ENCODE measurements at regions not wholly inside any gene's neighbourhood (a gene's known extent, or its start where the extent isn't known, plus 50 kb on each side); places are given as distances from the start of the nearest gene placed in this dataset.

DNA sequence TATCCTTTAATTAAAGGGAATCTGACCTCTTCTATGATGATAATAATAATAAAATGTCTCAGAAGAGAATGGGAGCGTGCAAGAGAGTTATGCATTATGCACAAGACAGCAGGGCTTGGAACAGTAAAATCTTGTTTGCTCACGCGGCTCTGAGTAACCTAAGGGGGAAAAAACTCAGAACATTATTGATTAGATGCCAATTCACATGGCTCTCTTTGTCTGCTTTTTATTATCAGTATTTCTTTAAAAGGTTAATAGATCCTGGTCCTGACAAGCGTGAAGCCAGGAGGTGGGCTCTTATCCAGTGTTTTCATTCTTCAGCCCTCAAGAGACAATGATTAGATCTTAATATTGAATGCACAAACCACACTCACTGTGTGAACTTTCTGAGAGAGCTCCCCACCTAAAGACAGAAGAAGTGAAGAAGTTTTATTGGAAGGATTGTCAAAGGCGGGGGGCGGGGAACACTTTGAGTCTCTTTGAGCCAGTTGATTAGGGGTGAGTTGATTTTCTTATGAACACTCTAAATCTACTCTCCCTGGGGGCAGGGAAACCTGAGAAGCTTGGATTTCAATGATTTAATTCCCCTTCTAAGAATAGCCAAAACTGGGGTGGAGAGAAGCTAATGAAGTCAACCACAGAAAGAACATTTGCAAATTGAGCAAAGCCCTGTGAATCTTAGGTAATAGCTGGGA is 127.5 kb upstream of the CTAGE1 start:
- Histone ChIP-seq H3K4me1 (ENCODE audit: insufficient read depth, low read length) (no peaks in the 10 kb centered on the region), H3K9me3 (ENCODE audit: low read depth, low read length) (no peaks in the 10 kb centered on the region), H3K4me3 (ENCODE audit: low read length) (no peak overlapping the region), H3K27me3 (ENCODE audit: insufficient read depth, low read length) (no peaks in the 10 kb centered on the region)

DNA sequence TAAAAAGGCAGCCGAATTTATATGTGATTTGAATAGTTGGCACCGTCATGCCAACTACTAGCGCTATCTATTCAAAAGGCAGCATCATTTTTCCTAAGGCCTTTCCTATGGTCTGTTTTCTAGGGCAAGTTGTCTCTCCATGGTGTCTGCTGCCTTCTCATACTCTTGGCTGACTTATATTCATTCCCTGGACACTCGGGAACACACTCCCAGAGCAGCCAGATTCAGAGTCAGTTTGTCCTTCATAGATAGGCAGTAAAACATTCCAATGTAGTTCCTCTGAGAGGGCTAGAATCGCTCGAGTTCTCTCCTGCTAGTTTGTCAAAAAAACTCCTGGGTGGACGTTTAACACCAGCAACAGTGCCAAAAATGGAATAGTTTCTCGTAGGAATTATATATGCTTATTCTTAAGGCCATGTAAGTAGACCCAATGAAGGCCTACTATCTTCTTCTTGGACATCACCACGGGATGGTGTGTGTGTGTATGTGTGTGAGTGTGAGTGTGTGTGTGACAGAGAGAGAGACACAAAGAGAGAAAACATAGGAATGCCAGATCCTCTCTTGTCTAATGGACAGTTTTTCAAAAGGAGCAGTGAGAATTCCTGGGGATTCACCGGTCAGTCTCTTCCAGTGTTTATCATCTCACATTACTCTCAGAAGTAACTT is 129.3 kb upstream of the CTAGE1 start:
- Histone ChIP-seq H3K4me3 (ENCODE audit: low read length) (no peak overlapping the region), H3K4me1 (ENCODE audit: insufficient read depth, low read length) (no peaks in the 10 kb centered on the region), H3K27me3 (ENCODE audit: insufficient read depth, low read length) (no peaks in the 10 kb centered on the region), H3K9me3 (ENCODE audit: low read depth, low read length) (no peaks in the 10 kb centered on the region)

DNA sequence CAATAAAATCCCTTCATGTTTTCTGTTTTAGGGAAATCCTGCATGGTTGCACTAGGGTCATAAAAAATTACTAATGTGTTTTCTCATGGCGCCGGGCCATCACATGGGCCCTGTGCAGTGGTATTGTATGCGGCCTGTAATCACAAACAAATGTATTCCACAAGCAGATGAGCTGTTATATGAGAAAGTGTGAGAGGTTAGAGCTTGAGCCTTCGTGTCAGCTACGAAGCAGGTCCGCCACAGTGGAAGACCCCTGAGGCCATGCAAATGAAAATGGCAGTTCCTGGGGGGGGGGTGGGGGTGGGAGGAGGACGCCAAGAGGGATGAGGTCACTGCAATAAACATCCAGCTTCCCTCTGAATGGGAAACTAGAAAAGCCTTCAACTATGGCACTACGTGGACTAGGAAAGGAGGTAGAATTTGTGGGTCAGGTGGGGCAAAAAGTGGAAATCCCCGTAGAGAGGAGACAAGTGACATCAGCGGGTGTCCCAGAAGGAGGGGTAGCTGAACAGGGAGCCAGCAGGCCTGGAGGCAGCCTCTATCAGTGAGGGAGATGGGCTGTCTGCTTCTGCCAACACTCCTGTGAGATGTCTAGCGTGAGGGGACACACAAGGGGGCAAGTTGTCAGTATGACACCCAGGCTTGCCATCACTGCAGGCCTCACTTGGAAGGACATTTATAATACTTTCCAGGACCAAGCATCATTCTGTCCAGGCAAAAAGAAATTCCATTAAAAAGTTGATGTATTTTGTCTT is 130.3 kb upstream of the CTAGE1 start:
- no peak overlapping the region for H3K4me3 ChIP-seq (ENCODE audit: low read length)
- H3K4me1 ChIP-seq (ENCODE audit: insufficient read depth, low read length): no peaks in the 10 kb centered on the region
- no peaks in the 10 kb centered on the region for H3K9me3 ChIP-seq (ENCODE audit: low read depth, low read length)
- H3K27me3 ChIP-seq (ENCODE audit: insufficient read depth, low read length): no peaks in the 10 kb centered on the region

DNA sequence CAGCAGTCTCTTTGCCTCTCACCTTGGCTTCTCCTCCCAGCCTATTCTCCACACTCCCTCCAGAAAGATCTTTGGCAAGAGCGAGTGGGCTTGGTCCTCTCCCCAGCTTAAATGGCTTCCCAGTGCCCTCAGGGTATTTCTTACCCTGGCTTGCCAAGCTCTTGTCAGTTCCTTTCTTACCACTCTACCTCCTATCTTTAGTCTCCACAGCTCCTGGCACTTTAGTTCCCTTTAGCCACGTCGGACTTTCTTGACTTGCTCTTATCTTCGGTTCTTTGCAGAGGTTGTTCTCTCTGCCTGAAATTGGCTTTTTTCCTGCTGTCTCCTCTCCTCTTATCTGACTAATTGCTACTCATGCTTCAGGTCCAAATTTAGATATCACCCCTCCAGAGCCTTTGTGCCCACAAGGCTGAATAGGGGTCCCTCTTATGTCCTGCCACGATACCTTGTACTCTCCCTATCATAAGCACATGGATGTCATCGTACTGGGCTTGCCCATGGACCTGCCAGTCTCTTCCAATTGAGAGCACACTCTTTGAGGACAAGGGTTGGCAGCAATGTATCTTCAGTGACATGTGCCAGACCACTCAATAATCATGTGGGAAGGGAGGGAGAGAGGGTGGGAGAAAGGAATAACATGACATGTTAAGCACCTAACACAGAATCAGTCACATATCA is 131.7 kb upstream of the CTAGE1 start:
- Histone ChIP-seq H3K4me1 (ENCODE audit: insufficient read depth, low read length) (no peaks in the 10 kb centered on the region), H3K4me3 (ENCODE audit: low read length) (no peak overlapping the region), H3K9me3 (ENCODE audit: low read depth, low read length) (no peaks in the 10 kb centered on the region), H3K27me3 (ENCODE audit: insufficient read depth, low read length) (no peaks in the 10 kb centered on the region)

DNA sequence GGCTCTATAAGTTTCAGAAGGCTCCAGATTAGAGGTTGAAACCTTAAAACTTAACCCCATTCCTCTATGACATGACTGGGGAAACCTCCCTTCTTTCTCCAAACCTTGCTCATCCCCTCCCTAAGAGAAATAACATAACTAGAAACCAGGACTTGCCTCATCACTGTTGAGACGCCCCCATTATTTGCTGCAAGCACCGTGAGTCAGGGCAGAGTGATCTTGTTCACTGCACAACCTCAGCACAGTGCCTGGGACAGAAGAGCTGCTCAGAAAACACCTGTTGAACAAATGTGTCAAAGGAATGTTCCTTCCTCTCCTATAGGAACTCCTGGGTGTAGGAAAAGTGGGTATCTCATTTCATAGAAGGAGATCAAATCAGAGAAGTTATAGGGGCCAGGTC is 132.7 kb upstream of the CTAGE1 start:
- no peak overlapping the region for H3K4me3 ChIP-seq (ENCODE audit: low read length)
- no peaks in the 10 kb centered on the region for H3K9me3 ChIP-seq (ENCODE audit: low read depth, low read length)
- H3K4me1 ChIP-seq (ENCODE audit: insufficient read depth, low read length): no peaks in the 10 kb centered on the region
- H3K27me3 ChIP-seq (ENCODE audit: insufficient read depth, low read length): peaks cover 6% of the 10 kb centered on the region

DNA sequence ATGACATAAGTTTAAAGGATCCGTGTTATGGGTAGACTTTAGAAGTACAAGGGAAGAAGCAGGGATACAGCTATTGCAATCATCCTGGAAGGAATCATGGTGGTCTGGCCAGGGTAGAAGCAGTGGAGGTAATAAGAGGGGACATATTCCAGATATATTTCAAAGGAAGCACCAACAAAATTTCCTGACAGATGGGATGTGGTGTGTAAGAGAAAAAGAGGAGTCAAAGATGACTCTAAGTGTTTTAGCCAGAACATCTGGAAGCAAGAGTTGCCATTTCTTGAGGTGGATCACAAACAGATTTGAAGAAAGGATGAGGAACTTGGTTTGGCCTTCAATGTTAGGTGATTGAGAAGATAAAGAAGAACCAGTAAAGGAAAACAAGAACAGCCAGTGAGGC is 133.1 kb upstream of the CTAGE1 start:
- Histone ChIP-seq H3K4me1 (ENCODE audit: insufficient read depth, low read length) (no peaks in the 10 kb centered on the region), H3K9me3 (ENCODE audit: low read depth, low read length) (no peaks in the 10 kb centered on the region), H3K27me3 (ENCODE audit: insufficient read depth, low read length) (peaks cover 6% of the 10 kb centered on the region), H3K4me3 (ENCODE audit: low read length) (no peak overlapping the region)

DNA sequence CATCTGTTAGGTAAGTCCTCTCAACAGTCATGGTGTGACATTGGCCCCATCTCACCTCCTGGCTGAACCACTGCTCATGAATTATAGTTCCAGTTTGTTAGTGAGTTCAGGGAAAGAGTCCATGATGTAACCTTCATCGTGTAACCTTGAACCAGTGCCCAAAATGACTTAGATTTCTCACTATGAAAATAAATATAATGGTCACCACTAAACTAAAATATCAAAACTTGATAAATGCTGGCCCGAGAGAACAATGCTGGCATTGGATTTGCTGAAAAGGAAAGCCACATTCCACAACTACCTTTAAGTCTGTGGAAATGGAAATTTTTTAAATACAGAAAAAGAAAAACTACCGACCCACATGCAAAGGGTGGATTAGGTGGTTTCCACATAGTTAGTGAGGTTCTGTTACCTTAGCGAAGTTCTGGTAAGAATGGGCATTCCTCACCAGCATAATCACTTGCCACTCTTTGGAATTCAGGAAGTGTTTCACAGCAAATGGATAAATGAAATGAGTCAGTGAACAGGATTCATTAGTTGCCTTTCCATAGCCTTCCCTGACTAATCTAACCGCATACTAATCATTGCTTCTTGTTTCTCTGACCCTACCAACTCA is 133.9 kb upstream of the CTAGE1 start:
- H3K9me3 ChIP-seq (ENCODE audit: low read depth, low read length): no peaks in the 10 kb centered on the region
- no peak overlapping the region for H3K4me3 ChIP-seq (ENCODE audit: low read length)
- H3K4me1 ChIP-seq (ENCODE audit: insufficient read depth, low read length): no peaks in the 10 kb centered on the region
- H3K27me3 ChIP-seq (ENCODE audit: insufficient read depth, low read length): peaks cover 6% of the 10 kb centered on the region

DNA sequence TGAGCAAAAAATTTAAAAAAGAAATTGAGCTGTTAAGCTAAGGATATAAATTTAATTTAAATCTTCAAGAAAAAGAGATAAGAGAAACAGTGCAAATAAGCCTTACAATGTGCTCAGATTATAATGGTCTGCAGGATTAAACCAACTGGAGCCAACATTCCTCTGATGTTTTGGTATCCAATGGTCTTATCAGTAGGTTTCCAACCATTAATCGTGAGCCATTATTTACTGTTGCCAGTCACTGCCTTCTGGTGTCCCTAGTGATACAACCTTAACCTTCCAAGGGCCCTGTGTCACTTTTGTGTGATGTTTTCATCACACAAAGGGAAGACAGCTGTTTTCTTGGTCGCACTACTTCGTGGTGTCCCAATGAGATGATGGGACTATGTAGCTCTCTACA is 134.5 kb upstream of the CTAGE1 start:
- no peaks in the 10 kb centered on the region for H3K9me3 ChIP-seq (ENCODE audit: low read depth, low read length)
- no peak overlapping the region for H3K4me3 ChIP-seq (ENCODE audit: low read length)
- H3K4me1 ChIP-seq (ENCODE audit: insufficient read depth, low read length): no peaks in the 10 kb centered on the region
- H3K27me3 ChIP-seq (ENCODE audit: insufficient read depth, low read length): peaks cover 10% of the 10 kb centered on the region

DNA sequence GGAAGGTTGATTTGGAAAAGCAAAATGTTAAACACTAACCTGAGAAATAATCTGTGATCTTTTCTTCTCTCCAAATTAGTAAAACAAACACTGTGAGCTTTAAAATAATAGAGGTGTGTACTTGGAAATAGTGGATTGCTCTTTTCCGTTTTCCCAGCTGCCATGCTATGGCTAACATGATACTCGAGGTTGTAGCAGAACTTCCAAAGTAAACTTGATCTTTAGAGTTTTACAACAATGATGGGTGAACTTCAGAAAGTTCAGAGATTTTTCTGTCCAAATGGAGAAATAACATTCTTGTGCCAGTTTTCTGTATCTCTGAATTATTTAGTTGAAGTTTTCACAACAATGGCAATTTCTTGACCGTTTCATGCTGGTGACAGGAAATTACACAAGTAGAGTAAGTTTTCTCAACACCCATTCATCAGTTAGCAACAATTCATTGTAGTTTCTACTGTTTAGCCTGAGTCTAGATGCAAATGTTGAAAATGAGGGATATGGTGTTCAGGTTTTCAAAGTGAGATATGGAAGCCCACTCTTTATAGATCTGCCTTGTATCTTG is 135.3 kb upstream of the CTAGE1 start:
- H3K4me3 ChIP-seq (ENCODE audit: low read length): no peak overlapping the region
- no peaks in the 10 kb centered on the region for H3K9me3 ChIP-seq (ENCODE audit: low read depth, low read length)
- peaks cover 17% of the 10 kb centered on the region for H3K27me3 ChIP-seq (ENCODE audit: insufficient read depth, low read length)
- no peaks in the 10 kb centered on the region for H3K4me1 ChIP-seq (ENCODE audit: insufficient read depth, low read length)

DNA sequence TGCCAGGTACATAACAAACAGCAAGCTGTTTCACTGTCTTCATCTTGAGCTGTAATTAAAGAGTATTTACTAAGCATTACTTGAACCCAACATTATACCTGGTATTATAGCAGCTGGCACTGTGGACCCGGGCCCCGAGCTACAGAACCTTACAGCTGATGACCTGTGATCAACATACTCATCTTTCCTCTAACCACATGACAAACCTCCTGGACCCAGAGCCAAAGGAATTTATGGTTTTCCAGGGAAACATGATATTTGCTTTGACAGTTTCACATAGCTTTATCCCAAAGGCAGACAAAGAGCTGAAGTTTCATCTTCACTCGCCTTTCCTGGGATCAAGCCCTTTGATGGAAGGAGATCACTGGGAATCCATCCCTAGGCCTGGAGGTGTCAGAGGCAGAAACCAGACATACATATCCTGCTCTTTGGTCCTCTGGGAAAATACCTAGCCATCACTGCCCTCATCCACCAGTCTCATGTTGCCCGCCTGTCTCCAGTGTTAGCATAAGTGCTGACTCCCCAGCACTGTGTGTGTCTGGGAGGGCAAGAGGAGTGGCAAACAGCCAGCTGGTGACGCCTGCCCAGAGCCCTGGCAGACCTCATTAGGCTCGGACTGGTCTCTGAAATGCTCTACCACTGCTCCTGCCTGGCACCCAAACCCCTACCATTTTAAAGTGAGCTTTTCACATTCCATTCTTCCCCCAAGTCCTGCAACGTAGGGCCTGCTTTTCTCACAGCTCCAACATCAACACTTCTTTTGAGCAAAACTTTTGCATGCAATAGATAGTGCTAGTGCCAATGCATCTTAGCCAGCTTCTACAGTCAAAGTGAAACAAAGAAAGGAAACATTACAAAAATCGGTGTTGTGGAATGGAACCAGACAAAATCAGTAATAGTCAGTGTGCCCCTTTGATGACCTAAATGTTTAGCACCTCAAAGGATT is 138.8 kb upstream of the CTAGE1 start:
- Histone ChIP-seq H3K27me3 (ENCODE audit: insufficient read depth, low read length) (peaks cover 48% of the 10 kb centered on the region), H3K9me3 (ENCODE audit: low read depth, low read length) (no peaks in the 10 kb centered on the region), H3K4me1 (ENCODE audit: insufficient read depth, low read length) (peaks cover 6% of the 10 kb centered on the region), H3K4me3 (ENCODE audit: low read length) (no peak overlapping the region)

DNA sequence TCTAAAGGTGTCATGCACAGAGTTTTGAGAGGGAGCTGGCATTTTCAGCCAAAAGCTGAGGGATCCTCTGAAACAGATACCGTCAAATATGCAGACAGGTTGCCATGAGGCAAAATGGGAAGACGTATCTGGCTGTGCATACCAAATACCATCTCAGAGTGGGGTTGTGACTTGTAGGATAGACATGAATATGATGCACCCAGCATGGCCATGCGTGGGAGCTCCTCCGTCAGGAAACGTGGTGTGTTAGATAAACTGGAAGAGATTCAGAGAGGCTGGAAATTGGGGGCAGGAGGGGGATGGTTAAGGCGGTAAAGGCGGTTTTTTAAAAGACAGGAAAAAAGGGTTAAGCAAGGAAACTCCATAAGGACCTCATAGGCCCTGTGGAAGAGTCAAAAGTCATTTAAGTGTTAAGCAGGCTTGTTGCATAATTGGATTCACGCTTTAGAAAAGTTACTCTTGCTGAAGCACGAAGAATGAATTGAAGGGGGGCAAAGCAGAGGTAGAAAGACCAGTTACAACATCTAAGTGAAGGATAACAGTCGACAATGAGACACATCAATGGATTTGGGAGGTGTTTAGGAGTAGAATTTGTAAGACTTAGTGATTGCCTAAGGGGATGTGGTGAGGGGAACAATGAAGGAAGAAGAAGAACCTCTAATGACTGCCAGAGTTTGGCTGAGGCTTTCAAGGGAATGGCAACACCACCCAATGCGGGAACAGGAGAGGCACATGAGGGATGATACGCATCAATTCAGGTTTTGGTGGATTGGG is 139.6 kb upstream of the CTAGE1 start:
- peaks cover 57% of the 10 kb centered on the region for H3K27me3 ChIP-seq (ENCODE audit: insufficient read depth, low read length)
- no peak overlapping the region for H3K4me3 ChIP-seq (ENCODE audit: low read length)

DNA sequence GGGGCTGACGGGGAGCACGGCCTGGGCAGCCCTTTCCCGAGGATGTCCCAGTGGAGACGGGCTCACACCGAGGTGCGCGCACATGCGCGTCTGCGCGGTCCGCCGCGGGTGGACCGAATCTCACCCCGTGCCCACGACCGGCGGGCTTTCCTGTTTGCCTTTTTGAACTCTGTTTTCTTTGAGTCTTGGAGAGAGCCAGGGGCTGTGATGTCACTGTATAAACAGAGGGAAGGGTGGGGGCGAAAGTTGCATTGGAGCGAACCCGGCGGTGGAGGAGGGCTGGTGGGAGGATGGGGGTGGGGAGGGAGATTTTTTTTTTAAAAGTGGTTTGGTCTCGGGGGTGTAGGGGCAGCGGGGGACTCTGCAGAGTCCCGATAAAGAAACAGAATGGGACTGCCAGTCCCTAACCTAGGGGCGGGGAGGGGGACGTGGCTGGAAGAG is 141.2 kb upstream of the CTAGE1 start:
- H3K4me3 ChIP-seq (ENCODE audit: low read length): no peak overlapping the region
- peaks cover 6% of the 10 kb centered on the region for H3K4me1 ChIP-seq (ENCODE audit: insufficient read depth, low read length)
- peaks cover 73% of the 10 kb centered on the region for H3K27me3 ChIP-seq (ENCODE audit: insufficient read depth, low read length)
- H3K9me3 ChIP-seq (ENCODE audit: low read depth, low read length): no peaks in the 10 kb centered on the region

More for the DNA sequence above, 139.6 kb upstream of the CTAGE1 start:
- Histone ChIP-seq H3K9me3 (ENCODE audit: low read depth, low read length) (no peaks in the 10 kb centered on the region), H3K4me1 (ENCODE audit: insufficient read depth, low read length) (peaks cover 6% of the 10 kb centered on the region)

Data from mononuclear cell (primary cell).